ENCODE measurements at regions not wholly inside any gene's neighbourhood (a gene's known extent, or its start where the extent isn't known, plus 50 kb on each side); places are given as distances from the start of the nearest gene placed in this dataset.

- no peak for DNase-seq (ENCODE audit: low spot score)
- Histone ChIP-seq H3K4me1 (ENCODE audit: control insufficient read depth in 4 of 4, insufficient read depth in 4 of 4, low read length in 3 of 4) (no peaks in the 10 kb centered on the region), H3K27me3 (ENCODE audit: control insufficient read depth in 4 of 4, insufficient read depth in 4 of 4, low read length in 3 of 4) (no peaks in the 10 kb centered on the region), H3K27ac (ENCODE audit: low read depth in 1 of 2, low read length in 2 of 2) (no peak overlapping the region), H3K9ac (ENCODE audit: low read depth in 1 of 2, low read length in 2 of 2) (no peak overlapping the region), H3K4me3 (ENCODE audit: low read depth in 1 of 3, low read length in 3 of 3) (no peak overlapping the region), H3K36me3 (ENCODE audit: control insufficient read depth in 4 of 4, insufficient read depth in 3 of 4, low read depth in 1 of 4, low read length in 3 of 4) (no peaks in the 10 kb centered on the region), H3K9me3 (ENCODE audit: control insufficient read depth in 4 of 4, low read length in 3 of 4) (no peaks in the 10 kb centered on the region)
- TF ChIP-seq NR2F2 (IDR thresholded peaks at IDR 0.05) (peak; percentile 34), ZBTB33 (IDR thresholded peaks at IDR 0.05) (no peak)
- 53% methylated on average over 8 of the region's 8 CpGs for WGBS
Observed at GRCh38 chr14:55780156-55780946, 200.3 kb downstream of the KTN1 start.

GRCh38 chr14:55781046-55781445, 201.0 kb downstream of the KTN1 start:
- no peaks in the 10 kb centered on the region for H3K9me3 ChIP-seq (ENCODE audit: control insufficient read depth in 4 of 4, low read length in 3 of 4)
- no peak overlapping the region for H3K9ac ChIP-seq (ENCODE audit: low read depth in 1 of 2, low read length in 2 of 2)
- H3K36me3 ChIP-seq (ENCODE audit: control insufficient read depth in 4 of 4, insufficient read depth in 3 of 4, low read depth in 1 of 4, low read length in 3 of 4), result no peaks in the 10 kb centered on the region
- TF ChIP-seq TAF1 (conservative IDR thresholded peaks at IDR 0.05) (no peak), YY1 (IDR thresholded peaks at IDR 0.05) (no peak), CTCF (IDR thresholded peaks at IDR 0.05; ENCODE audit: low read depth, low read length, missing input control) (no peak), RXRA (IDR thresholded peaks at IDR 0.05) (no peak), HNF4A (conservative IDR thresholded peaks at IDR 0.05) (no peak), HNF4G (IDR thresholded peaks at IDR 0.05) (no peak), JUND (IDR thresholded peaks at IDR 0.05) (no peak), ATF3 (IDR thresholded peaks at IDR 0.05) (no peak), RAD21 (IDR thresholded peaks at IDR 0.05) (no peak), FOXA2 (IDR thresholded peaks at IDR 0.05) (no peak), NR2F2 (IDR thresholded peaks at IDR 0.05) (no peak), EGR1 (IDR thresholded peaks at IDR 0.05; ENCODE audit: low read depth in 2 of 2) (no peak), FOXA1 (IDR thresholded peaks at IDR 0.05) (no peak), ZBTB33 (IDR thresholded peaks at IDR 0.05) (no peak), GABPA (IDR thresholded peaks at IDR 0.05 in 1 of 2, conservative IDR thresholded peaks at IDR 0.05 in 1 of 2) (no peak)
- H3K27me3 ChIP-seq (ENCODE audit: control insufficient read depth in 4 of 4, insufficient read depth in 4 of 4, low read length in 3 of 4), result no peaks in the 10 kb centered on the region
- H3K4me1 ChIP-seq (ENCODE audit: control insufficient read depth in 4 of 4, insufficient read depth in 4 of 4, low read length in 3 of 4), result no peaks in the 10 kb centered on the region
- DNase-seq (ENCODE audit: low spot score), result no peak
- 89% methylated on average over 5 of the region's 5 CpGs for WGBS
- H3K4me3 ChIP-seq (ENCODE audit: low read depth in 1 of 3, low read length in 3 of 3), result no peak overlapping the region
- H3K27ac ChIP-seq (ENCODE audit: low read depth in 1 of 2, low read length in 2 of 2), result no peak overlapping the region

All from liver (tissue), 8 donors.